Ishikawa (cell line): ENCODE measurements at regions not wholly inside any gene's neighbourhood (a gene's known extent, or its start where the extent isn't known, plus 50 kb on each side); places are given as distances from the start of the nearest gene placed in this dataset.

Experiments
- CEBPB ChIP-seq: IDR thresholded peaks from 2 replicates; pipeline ENCODE4 v1.6.1; 2012
- CREB1 ChIP-seq: IDR thresholded peaks from 2 replicates; pipeline ENCODE4 v1.6.1; 2012; ENCODE audit warnings: low read depth
- EGR1 ChIP-seq: IDR thresholded peaks from 2 replicates; pipeline ENCODE4 v1.6.1; 2012
- EP300 ChIP-seq: IDR thresholded peaks from 2 replicates; pipeline ENCODE4 v1.6.1; 2012; ENCODE audit warnings: borderline replicate concordance
- FOXM1 ChIP-seq: IDR thresholded peaks from 2 replicates; pipeline ENCODE4 v1.6.1; 2012; ENCODE audit warnings: low read depth, borderline replicate concordance
- NFIC ChIP-seq: IDR thresholded peaks from 2 replicates; pipeline ENCODE4 v1.6.1; 2012
- RAD21 ChIP-seq: IDR thresholded peaks from 2 replicates; pipeline ENCODE4 v1.6.1; 2012; ENCODE audit warnings: low read depth
- TAF1 ChIP-seq: IDR thresholded peaks from 2 replicates; pipeline ENCODE4 v1.6.1; 2012; ENCODE audit warnings: low read depth, mild to moderate bottlenecking
- TCF12 ChIP-seq: IDR thresholded peaks from 2 replicates; pipeline ENCODE4 v1.6.1; 2012; ENCODE audit warnings: low read depth
- TEAD4 ChIP-seq: IDR thresholded peaks from 2 replicates; pipeline ENCODE4 v1.6.1; 2012
- YY1 ChIP-seq: IDR thresholded peaks from 2 replicates; pipeline ENCODE4 v1.6.1; 2012; ENCODE audit warnings: low read depth
- ZBTB7A ChIP-seq: IDR thresholded peaks from 2 replicates; pipeline ENCODE4 v1.6.1; 2012; ENCODE audit warnings: low read depth
- TF ChIP-seq, protein P1 (sequence below): IDR thresholded peaks from 2 replicates; pipeline ENCODE4 v1.6.1; 2012
- TF ChIP-seq, protein P2 (sequence below): IDR thresholded peaks from 2 replicates; pipeline ENCODE4 v1.6.1; 2012
- TF ChIP-seq, protein P3 (sequence below): IDR thresholded peaks from 2 replicates; pipeline ENCODE4 v1.6.1; 2012; ENCODE audit warnings: low read depth, mild to moderate bottlenecking

- TF ChIP-seq, protein P1, sequence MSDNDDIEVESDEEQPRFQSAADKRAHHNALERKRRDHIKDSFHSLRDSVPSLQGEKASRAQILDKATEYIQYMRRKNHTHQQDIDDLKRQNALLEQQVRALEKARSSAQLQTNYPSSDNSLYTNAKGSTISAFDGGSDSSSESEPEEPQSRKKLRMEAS = no peak
- TF ChIP-seq CEBPB = no peak
- no peak for TF ChIP-seq NFIC
- TF ChIP-seq RAD21 = no peak
- TF ChIP-seq TAF1 = no peak
- TF ChIP-seq EGR1 = no peak
- TF ChIP-seq, protein P2, sequence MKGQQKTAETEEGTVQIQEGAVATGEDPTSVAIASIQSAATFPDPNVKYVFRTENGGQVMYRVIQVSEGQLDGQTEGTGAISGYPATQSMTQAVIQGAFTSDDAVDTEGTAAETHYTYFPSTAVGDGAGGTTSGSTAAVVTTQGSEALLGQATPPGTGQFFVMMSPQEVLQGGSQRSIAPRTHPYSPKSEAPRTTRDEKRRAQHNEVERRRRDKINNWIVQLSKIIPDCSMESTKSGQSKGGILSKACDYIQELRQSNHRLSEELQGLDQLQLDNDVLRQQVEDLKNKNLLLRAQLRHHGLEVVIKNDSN = no peak
- TF ChIP-seq TEAD4 = no peak
- TF ChIP-seq EP300 = no peak
- TF ChIP-seq CREB1 = no peak
- TF ChIP-seq YY1 = no peak
- no peak for TF ChIP-seq ZBTB7A
- no peak for TF ChIP-seq TCF12
- TF ChIP-seq, protein P3, sequence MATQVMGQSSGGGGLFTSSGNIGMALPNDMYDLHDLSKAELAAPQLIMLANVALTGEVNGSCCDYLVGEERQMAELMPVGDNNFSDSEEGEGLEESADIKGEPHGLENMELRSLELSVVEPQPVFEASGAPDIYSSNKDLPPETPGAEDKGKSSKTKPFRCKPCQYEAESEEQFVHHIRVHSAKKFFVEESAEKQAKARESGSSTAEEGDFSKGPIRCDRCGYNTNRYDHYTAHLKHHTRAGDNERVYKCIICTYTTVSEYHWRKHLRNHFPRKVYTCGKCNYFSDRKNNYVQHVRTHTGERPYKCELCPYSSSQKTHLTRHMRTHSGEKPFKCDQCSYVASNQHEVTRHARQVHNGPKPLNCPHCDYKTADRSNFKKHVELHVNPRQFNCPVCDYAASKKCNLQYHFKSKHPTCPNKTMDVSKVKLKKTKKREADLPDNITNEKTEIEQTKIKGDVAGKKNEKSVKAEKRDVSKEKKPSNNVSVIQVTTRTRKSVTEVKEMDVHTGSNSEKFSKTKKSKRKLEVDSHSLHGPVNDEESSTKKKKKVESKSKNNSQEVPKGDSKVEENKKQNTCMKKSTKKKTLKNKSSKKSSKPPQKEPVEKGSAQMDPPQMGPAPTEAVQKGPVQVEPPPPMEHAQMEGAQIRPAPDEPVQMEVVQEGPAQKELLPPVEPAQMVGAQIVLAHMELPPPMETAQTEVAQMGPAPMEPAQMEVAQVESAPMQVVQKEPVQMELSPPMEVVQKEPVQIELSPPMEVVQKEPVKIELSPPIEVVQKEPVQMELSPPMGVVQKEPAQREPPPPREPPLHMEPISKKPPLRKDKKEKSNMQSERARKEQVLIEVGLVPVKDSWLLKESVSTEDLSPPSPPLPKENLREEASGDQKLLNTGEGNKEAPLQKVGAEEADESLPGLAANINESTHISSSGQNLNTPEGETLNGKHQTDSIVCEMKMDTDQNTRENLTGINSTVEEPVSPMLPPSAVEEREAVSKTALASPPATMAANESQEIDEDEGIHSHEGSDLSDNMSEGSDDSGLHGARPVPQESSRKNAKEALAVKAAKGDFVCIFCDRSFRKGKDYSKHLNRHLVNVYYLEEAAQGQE = no peak
- TF ChIP-seq FOXM1 = no peak
These were observed 121.3 kb downstream of the MPP7 start for GRCh38 chr10:28181478-28182096.

- TF ChIP-seq, protein P2 = no peak
- TF ChIP-seq YY1 (no peak), CREB1 (no peak), NFIC (no peak), EGR1 (no peak), RAD21 (no peak), CEBPB (no peak), TEAD4 (no peak), EP300 (no peak), TAF1 (no peak)
- TF ChIP-seq, protein P1 = no peak
- TF ChIP-seq, protein P3 = no peak
These were observed 122.2 kb downstream of the MPP7 start for GRCh38 chr10:28180654-28181053.

DNA sequence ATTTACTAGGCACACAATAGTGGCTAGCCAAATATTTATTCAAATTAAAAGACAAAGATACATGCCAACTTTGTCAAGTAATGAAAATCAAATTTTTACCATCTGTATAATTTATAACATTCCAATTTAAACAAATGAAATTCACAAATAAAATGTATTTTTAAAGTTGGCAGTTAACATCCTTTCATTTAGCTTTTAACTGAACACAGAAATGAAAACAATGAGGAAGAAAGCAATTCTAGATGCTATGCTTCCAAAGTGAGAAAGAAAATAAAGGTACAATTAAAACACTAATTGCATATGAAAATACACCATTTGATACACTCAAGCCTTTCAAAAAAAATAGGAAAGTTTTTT, 123.1 kb downstream of the MPP7 start:
- TF ChIP-seq, protein P2 = no peak
- TF ChIP-seq EP300 (no peak), CREB1 (no peak), TCF12 (no peak), TEAD4 (no peak), RAD21 (no peak), YY1 (no peak)

DNA sequence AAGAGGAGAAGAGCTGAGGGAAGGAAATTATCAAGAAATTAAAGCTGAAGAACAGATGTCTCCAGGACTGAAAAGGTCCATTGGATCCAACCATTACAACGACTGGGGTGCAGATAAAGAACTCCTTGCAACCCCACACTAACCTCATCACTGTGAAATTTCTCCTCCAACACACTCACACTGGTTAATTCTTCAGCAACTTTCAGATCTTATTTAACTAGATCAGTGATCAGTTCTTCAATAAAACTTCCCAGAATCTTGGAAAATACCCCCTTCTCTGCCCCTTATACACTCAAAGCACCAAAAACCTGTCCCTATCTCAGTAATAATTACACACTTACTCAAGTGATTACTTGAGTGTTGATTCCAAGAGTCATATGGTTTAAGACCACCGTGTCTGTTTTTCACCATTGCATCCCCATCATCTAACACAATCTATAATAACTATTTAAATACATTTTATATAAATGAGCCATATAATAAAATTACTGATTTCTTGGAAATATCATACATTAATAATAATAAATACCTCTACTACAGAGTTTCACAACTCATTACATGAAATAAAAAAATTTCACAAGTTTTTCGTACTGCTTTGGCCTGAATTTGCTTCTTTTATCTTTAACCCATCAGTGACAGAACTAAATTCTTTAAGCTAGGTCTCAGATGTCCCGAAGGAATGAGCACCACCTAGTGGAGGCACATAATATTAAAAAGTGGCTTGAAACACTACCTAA, 123.7 kb downstream of the MPP7 start:
- TF ChIP-seq ZBTB7A = no peak
- TF ChIP-seq RAD21 = peak; percentile 82

DNA sequence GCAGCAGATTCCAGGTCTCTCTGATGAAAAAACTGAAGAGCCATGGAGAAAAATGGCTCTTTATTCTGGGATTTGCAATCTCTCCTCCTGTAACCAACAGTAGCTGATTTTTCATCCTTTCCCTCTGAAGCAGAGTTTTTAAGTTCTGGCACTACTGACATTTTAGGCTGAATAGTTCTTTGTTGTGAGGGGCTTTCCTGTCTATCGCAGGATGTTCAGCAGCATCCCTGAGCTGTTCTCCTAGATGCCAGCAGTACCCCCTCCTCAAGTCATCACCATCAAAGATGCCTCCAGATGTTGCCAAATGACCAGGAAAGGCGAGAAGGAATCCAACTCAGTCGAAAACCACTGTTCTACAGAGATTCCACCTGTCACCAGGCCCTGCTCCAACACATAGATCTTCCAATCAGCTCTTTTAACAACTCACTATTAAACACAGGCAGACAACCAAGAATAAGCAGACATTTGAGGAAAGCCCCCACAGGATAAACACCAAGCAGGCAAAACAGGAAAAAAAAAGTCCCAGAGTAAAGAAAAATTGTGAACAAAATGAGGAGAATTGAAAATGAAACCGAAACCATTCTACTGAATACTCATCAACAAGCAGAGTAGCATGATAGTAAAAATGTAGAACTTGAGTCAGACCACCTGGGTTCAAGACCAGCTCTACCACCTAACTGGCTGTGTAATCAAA, 124.8 kb downstream of the MPP7 start:
- TF ChIP-seq YY1 (no peak), CREB1 (no peak), TCF12 (no peak), ZBTB7A (no peak), FOXM1 (no peak), CEBPB (no peak), NFIC (no peak)
